Chondrocyte (in vitro differentiated cells): ENCODE measurements at regions not wholly inside any gene's neighbourhood (a gene's known extent, or its start where the extent isn't known, plus 50 kb on each side); places are given as distances from the start of the nearest gene placed in this dataset.
A peak's percentile ranks its signal among the peaks of the same experiment; 100 is the strongest.

ENCODE experiments used
- DNase-seq: peaks from one replicate; pipeline ENCODE4 v3.0.0; 2021; ENCODE audit warnings: mixed read lengths, low spot score
- H3K27ac Mint-ChIP-seq: one replicate; pipeline ENCODE4 v1.8.0; 2021; ENCODE audit warnings: mild to moderate bottlenecking, moderate library complexity, mixed read lengths; ENCODE audit not compliant: unreplicated experiment
- H3K27me3 Mint-ChIP-seq: 2 replicates; pipeline ENCODE4 v1.8.0; 2021; ENCODE audit warnings: low read depth, mixed read lengths
- H3K36me3 Mint-ChIP-seq: 2 replicates; pipeline ENCODE4 v1.8.0; 2021; ENCODE audit warnings: low read depth, mixed read lengths
- H3K4me1 Mint-ChIP-seq: 2 replicates; pipeline ENCODE4 v1.8.0; 2021; ENCODE audit warnings: low read depth, mild to moderate bottlenecking, mixed read lengths
- H3K4me3 Mint-ChIP-seq: one replicate; pipeline ENCODE4 v1.8.0; 2021; ENCODE audit warnings: mild to moderate bottlenecking, moderate library complexity, mixed read lengths; ENCODE audit not compliant: unreplicated experiment
- H3K9me3 Mint-ChIP-seq: 2 replicates; pipeline ENCODE4 v1.8.0; 2021; ENCODE audit warnings: low read depth, mixed read lengths
- CTCF ChIP-seq: fragments of 200-600 bp; sonication (generic); IDR thresholded peaks from 2 replicates; pipeline ENCODE4 v1.5.0; 2021; ENCODE audit warnings: antibody characterized with exemption, mild to moderate bottlenecking, moderate library complexity

DNA sequence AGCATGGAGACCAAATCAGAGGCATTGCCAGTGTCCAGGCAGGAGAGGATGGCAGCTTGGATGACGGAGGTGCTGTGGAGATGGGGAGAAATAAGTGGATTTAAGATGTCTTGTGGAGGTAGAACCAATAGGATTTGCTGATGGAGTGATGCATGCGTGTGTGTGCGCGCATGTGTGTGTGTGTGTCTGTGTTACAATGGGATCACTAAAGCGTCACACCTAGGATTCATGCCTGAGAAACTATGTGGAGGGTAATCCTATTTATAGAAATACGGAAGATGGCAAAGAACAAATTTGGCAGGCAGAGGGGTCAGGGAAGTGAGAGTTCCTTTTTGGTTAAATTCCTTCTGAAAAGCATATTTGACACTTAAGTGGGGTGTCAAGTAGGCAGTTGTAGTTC lies 64.8 kb upstream of the ARL8B start:
- no peaks in the 10 kb centered on the region for H3K9me3 Mint-ChIP-seq
- H3K4me1 Mint-ChIP-seq = peaks cover 54% of the 10 kb centered on the region
- no peaks in the 10 kb centered on the region for H3K36me3 Mint-ChIP-seq
- no peak overlapping the region for H3K4me3 Mint-ChIP-seq
- H3K27me3 Mint-ChIP-seq = peaks cover 3% of the 10 kb centered on the region
- no peak for DNase-seq
- no peak for TF ChIP-seq CTCF
- no peak overlapping the region for H3K27ac Mint-ChIP-seq

DNA sequence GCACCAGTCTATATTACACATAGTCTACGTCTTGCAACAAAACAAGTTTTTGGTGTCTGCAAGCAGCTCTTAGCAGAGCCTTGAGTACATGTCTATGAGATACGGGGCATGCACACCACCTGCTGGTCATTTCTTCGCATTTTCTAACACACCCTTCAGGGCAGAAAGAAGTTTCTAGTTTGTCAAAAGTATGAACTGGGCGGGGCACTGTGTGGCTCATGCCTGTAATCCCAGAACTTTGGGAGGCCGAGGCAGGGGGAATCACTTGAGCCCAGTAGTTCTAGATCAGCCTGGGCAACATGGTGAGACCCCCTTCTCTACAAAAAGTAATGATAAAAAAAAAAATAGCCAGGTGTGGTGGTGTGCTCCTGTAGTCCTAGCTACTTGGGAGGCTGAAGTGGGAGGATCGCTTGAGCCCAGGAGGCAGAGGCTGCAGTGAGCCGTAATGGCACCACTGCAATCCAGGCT lies 64.2 kb upstream of the ARL8B start:
- H3K4me1 Mint-ChIP-seq = peaks cover 48% of the 10 kb centered on the region
- TF ChIP-seq CTCF = peak; percentile 94
- peak overlapping the region; percentile 13 for H3K27ac Mint-ChIP-seq
- H3K9me3 Mint-ChIP-seq = no peaks in the 10 kb centered on the region
- H3K36me3 Mint-ChIP-seq = no peaks in the 10 kb centered on the region
- no peak for DNase-seq
- H3K4me3 Mint-ChIP-seq = no peak overlapping the region
- peaks cover 3% of the 10 kb centered on the region for H3K27me3 Mint-ChIP-seq

- Mint-ChIP-seq H3K27me3 (peaks cover 3% of the 10 kb centered on the region), H3K27ac (no peak overlapping the region), H3K4me1 (peaks cover 41% of the 10 kb centered on the region), H3K36me3 (no peaks in the 10 kb centered on the region), H3K9me3 (no peaks in the 10 kb centered on the region), H3K4me3 (no peak overlapping the region)
- no peak for DNase-seq
- no peak for TF ChIP-seq CTCF
Observed at GRCh38 chr3:5058471-5058951, 63.6 kb upstream of the ARL8B start.

DNA sequence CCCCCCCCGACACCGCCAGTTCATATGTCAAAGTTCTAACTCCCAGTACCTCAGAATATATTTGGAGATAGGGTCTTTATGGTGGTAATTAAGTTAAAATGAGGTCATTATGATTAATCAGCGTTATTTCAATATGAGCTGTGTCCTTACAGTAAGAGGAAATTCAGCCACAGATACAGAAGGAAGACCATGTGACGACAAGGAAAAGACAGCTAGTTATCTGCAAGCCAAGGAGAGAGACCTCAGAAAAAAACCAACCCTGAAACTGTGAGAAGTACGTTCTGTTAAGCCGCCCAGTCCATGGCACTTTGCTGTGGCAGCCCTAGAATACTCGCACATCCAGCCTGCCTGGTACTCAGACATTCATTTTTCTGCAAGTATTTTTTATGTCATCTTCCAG lies 62.3 kb upstream of the ARL8B start:
- Mint-ChIP-seq H3K4me1 (peaks cover 31% of the 10 kb centered on the region), H3K4me3 (no peak overlapping the region), H3K27me3 (peaks cover 3% of the 10 kb centered on the region)

GRCh38 chr3:5061218-5061569 lies 60.9 kb upstream of the ARL8B start:
- no peaks in the 10 kb centered on the region for H3K9me3 Mint-ChIP-seq
- no peak for DNase-seq
- H3K27me3 Mint-ChIP-seq = peaks cover 5% of the 10 kb centered on the region
- H3K4me1 Mint-ChIP-seq = peaks cover 20% of the 10 kb centered on the region
- no peaks in the 10 kb centered on the region for H3K36me3 Mint-ChIP-seq
- no peak overlapping the region for H3K4me3 Mint-ChIP-seq
- H3K27ac Mint-ChIP-seq = no peak overlapping the region
- no peak for TF ChIP-seq CTCF

More for the DNA sequence above, 62.3 kb upstream of the ARL8B start:
- H3K9me3 Mint-ChIP-seq = no peaks in the 10 kb centered on the region
- H3K27ac Mint-ChIP-seq = no peak overlapping the region
- no peak for TF ChIP-seq CTCF
- H3K36me3 Mint-ChIP-seq = no peaks in the 10 kb centered on the region
- DNase-seq = no peak
